Activated effector memory CD4-positive, alpha-beta T cell treated with Interleukin-2 at 50 U/mL for 16 hours (primary cell): ENCODE measurements at regions not wholly inside any gene's neighbourhood (a gene's known extent, or its start where the extent isn't known, plus 50 kb on each side); places are given as distances from the start of the nearest gene placed in this dataset.

Experiments
- DNase-seq: peaks from one replicate; pipeline ENCODE4 v3.0.0-alpha.2; 2020

DNA sequence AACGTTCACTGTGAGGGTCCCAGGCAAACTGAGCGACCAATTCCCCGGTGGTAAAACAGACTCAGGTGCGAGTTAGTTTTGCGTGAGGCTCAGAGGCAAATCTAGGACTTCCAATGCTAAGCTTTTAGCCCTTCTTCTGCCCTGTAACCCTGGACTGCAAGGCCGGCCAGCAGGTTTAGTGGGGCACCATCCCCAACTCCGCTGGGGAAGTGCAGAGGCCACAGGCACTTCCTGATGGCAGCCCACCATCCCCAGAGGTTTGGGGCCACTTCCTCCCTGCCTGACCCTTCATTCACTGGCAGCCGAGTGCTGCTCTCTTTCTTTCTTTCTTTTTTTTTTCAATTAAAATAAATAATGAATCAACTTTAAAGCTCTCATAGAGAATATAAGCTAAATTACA is 124.6 kb upstream of the B3GAT1 start:
- no peak for DNase-seq

DNA sequence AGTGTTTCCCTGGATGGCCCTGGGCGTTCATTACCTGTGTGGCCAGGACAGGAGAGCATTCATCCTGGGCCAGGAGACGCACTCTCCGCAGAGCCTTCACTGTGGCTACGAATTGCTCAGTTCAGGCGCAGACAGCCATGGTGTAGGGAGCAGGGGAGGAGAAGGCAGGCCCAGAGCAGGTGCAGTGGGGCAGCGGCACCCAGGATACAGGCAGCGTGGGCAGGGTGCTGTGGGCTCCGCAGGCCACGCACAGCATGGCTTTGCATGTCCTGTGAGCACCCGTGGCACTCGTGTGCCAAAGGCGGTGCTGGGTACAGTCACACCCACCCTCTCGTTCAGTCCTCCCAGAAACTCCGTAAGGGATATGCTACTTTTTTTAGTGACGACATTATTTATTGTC is 124.2 kb upstream of the B3GAT1 start:
- no peak for DNase-seq

DNA sequence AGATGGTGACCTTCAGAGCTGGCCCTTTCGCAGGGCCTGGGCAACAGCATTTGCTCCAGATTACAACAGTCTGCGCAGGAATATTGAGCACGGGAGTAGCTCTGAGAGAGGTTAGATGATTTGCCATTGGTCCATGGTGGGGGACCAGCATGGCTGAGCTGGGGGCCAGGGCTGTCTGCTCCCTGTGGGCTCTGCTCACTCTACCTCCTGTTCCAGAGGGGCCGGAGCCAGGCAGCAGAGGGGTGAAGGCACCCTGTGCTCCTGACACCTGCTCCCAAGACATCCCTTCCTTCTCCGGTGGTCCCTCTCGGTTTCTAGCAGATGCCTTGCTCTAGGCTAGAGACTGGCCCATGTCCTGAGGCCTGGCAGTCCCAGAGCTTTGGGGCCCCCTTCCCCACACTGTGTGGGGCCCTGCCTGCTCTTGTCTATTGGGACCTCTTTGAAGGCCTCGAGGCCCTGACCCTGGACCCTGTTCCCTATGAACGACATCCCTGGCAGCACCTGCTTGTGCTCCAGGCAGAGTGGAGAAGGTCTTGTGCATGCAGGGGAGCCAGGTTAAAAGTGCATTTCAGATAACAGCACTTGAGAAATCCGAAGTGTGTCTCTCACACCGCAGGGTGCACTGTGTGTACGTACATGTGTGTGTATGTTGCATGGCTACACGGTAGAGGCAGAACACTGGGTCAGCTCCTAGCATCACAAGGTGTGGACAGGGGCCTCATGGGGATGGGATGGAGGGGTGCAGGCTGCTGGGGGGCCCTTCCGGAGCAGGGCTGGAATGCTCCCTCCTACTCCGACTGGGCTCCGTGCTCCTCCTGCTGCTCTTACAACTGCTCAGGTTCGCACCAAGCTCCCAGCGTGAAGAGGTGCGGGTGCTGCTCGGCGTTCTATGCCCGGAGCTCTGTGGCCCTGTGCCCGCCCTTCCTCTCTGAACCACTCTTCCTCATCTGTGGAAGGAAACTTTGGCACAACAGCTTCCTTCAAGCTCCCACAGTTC is 123.3 kb upstream of the B3GAT1 start:
- no peak for DNase-seq

- DNase-seq, result no peak
Observed at GRCh38 chr11:134533511-134533910, 121.5 kb upstream of the B3GAT1 start.

DNA sequence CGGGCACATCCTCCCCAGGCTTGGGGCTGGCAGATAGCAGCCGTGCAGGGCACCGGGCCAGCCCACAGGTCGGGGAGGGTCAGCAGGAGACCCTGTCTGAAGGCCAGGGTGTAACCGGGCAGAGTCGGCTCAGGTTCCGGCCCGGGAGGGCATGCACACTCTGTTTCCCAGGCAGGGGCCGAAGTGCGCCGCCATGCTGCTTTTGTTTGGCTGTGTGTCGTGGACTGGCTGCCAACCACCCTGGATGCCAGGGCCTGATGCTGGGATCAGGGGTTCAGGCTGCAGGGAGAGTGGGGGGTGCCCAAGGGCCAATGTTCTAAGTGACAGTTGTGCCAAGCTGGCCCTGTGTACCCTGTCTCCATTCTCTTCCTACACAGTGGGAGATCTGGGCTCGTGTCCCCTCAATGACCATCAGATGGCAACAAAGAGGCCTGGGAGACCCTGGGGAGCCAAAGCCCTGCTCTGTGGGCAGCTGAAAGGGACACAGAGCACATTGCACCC is 120.9 kb upstream of the B3GAT1 start:
- no peak for DNase-seq

DNA sequence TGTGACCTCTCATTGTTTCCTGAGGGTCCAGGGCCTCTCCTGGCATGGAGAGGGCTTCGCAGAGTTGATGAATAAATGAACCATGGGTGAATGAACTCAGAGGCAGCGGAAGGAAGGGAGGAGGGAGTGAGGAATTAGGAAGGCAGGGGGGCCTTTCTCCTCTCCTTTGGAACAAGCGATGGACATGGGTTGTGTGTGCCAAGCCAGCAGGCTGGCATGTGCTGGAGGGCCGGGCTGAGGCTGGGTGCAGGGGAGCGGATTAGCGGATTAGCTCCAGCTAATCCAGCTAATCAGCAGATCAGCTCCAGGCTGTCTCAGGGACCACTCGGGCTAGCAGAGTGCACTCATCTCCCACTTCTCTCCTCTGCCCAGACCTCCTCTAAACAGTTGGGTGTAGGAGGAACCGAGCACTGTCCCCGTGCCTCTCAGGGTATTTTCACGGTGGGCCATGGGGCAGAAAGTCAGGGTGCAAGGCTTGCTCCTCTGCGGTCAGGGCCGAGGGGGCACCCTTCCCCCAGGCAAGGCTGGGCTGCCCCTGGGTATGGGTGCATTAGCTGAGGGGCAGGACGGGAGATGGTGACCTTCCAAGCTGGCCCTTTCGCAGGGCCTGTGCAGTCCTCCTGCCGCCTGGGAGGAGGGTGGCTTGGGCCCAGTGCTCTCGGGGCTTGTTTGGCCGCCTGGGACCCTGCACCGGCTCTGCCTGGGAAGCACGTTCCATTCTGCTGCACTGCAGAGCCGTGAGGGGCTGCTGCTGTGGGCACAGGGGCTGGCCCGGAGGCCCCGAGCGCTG is 120.3 kb upstream of the B3GAT1 start:
- no peak for DNase-seq

DNA sequence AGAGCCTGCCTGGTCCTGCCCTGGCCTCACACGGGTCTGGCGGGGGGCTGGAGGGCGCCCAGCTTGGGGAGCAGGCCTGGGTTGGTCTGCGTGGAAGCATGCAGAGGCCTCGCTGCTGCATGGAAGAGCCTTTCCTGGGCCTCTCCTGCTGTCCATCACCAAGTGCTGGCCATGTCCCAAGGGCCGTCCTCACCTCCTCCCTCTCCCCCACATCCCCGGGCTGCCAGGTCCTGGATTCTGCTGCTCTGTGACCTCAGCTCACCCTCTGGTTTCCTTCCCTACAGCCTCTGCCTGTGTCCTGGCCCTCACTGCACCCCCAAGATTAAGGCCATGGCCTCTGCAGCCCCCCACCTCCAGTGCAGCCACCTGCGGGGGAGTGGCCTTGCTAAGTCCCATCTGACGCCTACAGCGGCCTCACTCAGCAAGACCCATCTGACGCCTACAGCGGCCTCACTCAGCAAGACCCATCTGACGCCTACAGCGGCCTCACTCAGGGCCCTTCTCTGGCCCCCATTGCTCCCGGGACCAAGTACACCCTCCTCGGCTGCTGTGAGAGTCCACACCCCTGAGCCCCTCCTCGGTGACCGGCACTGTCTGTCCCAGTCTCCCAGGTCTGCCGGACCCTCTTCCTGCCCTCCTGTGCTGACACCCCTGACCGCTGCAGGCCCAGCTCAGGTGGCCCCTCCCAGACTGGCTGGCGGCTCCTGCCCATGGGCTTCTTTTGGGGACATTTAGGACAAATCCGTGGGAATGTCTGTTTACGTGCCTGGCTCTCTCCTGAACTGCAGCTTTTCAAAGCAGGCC is 119.5 kb upstream of the B3GAT1 start:
- no peak for DNase-seq

DNA sequence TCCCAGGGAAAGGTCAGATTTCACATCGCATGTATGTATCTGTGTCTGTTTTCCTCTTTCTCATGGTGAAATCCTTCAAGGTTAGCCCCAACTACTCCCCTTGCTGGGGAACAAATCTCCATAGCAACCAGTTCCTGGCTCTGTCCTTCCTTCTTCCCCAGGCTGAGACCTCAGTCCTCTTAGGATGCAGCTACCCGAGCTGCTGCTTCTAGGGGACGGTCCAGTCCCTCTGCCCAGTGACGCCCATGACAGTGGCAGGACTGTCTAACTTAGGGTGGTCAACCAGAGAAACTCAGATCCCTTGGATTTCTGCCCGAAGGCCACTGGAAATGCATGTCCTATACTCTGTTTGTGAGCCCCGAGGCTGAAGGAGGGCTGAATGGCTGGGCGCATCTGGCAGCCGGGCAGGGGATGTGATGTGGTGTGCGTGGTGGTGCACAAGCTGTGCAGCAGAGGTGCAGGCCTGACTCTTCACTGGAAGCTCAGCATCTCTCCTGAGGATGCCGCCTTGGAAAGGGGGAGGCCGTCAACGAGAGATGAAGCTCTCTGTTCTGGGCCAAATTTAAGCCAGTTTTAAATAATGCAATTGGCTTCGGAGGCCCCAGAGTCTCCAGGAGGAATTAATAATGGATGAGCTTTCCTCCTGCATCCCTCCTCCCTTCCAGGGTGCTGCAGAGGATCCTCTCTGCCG is 118.7 kb upstream of the B3GAT1 start:
- DNase-seq, result no peak

GRCh38 chr11:134529212-134530096 is 117.4 kb upstream of the B3GAT1 start:
- DNase-seq, result no peak

DNA sequence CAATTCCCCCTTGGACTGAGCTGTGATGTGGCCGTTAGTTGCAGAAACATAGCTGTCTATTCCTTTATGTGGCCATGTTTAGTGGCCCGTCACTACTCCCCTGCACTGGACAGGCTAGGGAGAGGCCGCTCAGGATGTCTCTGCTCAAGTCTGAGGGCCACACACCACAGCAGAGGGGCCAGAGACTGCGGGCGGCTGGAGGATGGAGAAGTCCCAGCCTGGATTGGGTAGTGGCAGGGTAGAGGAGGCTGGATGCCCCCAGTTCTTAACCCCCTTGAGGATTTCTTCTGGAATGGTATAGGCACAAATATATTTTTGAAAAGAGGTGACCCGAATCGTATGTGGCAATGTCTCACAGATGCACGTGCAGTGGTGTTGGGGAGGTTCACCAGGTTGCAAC is 116.4 kb upstream of the B3GAT1 start:
- DNase-seq, result no peak

DNA sequence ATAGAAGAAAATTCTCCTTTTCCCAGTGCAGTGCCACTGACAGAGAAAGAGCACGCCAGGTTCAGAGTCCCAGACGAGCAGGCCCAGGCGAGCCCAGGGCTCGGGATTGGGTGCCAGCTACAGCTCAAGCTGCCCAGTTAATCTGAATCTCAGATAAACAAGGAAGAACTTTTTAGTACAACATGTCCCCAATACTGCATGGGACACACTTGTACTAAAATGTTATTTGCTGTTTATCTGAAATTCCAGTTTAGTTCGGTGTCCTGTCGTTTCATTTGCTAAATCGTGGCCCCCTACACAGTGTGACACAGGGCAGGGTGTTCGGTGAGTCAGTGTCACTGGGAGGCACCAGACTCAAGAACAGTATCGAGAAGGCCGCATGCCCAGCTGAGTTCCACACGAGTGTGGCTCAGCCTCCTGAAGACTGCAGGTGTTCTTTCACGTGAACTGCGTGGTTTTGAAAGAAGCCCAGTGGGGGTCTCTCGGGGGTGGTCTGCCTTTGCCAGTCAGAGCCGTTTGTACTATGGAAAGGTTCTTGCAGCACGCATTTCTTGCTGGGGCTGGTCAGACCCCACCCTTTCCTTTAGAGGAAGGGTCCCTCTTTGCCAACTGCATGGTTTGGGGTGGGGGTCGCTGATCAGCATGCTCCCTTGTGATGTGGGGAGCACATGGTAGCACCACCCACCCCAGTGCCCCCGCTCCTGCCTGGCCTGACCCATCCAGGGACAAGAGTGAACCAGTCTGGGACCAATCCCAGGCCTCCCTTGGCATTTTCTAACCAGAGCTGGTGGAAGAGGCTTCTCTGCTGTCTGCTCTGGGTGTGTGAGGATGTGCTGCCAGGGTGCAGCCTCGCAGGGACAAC is 115.6 kb upstream of the B3GAT1 start:
- no peak for DNase-seq

GRCh38 chr11:134524896-134525845 is 113.1 kb upstream of the B3GAT1 start:
- DNase-seq, result no peak

GRCh38 chr11:134524201-134524600 is 112.2 kb upstream of the B3GAT1 start:
- DNase-seq, result no peak

DNA sequence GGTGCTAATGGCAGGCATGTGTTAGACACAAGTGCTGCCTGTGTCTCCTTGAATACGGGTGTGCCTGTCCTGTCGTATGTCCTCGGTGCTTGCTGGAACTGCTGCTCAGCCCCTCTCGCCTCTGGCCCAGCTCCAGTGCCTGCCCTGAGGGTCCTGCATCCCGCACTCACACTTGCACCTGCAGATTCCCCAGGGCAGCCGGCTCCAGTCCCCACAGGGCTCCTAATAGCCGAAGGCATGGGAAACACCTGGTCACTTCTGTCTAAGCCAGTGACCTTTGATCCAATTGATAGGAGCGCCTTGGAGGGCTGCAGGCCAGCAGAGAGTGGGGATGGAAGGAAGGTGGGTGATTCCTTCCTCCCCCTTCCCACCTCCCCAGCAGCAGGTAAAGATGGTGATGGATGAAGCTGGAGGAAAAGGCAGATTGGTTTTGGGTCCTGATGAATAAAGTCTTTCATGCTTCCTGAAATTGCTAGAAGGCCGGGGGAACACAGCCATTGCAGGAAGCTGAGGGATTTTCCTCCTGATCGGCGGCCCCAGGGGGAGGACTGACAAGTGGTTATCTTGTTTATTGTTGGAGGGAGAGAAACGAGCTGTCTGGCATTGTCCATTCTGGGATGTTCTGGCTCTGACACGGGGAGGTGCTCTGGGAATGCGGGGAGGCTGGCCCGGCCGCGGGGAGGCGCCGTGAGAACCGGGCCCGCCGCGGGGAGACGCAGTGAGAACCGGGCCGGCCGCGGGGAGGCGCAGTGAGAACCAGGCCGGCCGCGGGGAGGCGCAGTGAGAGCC is 110.9 kb upstream of the B3GAT1 start:
- DNase-seq, result no peak

DNA sequence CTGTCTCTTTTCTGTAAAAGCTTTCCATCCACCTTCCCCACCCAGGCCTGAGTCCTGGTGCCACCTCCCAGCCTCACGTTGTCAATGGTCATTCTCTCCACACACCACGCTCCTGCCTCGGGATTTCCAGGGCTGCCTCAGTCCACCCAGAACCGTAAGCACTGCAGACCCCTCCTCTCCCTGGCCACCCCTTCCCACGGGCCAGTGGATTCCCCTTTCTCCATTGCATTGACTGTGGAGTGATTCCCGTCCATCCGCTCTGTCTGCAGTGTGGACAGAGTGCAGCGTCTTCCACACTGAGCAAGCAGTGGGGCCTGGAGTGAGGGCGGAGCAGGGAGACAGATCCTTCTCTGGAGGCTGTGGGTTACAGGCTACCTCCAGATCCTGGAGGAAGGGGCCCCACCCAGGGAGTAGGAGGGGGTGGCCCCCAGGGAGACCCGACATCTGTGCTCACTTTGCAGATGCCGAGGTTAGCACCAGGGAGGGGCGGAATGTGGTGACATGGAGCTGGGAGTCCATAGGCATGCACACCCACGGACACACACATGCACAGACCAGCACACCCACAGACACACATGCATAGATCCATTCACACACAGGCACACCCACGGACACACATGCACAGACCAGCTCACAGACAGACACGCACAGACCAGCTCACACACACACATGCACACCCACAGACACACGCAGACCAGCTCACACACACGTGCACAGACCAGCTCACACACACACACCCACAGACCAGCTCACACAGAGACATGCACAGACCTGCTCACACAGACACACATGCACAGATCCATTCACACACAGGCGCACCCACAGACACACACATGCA is 109.6 kb upstream of the B3GAT1 start:
- no peak for DNase-seq

DNA sequence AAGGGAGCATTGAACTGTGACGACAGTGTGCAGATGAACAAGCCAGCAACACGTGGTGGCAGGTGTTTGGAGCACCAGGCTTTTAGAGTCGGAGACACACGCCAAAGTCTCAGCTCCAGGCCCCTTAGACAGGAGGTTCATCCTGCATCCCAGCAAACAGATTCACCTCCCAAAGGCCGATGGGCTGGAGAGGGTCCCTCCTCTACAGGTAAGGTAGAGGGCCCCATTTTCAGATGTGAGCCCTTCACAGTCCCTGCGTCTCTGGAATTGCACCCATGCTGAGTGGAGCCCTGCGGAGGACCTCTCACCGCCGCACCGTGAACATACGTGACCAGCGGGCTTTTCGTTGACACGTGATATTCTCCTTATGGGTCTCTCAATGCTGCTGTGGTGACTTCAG is 109.0 kb upstream of the B3GAT1 start:
- no peak for DNase-seq

- DNase-seq, result no peak
Observed at GRCh38 chr11:134519788-134520187, 107.7 kb upstream of the B3GAT1 start.
